Karpas-422 (cell line): ENCODE measurements at regions not wholly inside any gene's neighbourhood (a gene's known extent, or its start where the extent isn't known, plus 50 kb on each side); places are given as distances from the start of the nearest gene placed in this dataset.

Experiments
- DNase-seq: peaks from one replicate; pipeline ENCODE4 v3.0.0-alpha.2; 2015
- H2AFZ ChIP-seq: fragments of 200-600 bp; sonication (generic); 2 replicates; pipeline ENCODE4 v1.6.1; 2014; ENCODE audit warnings: antibody characterized with exemption, low read length, mixed read lengths
- H3K27ac ChIP-seq: fragments of 200-600 bp; sonication (generic); 2 replicates; pipeline ENCODE4 v1.5.1; 2014; ENCODE audit warnings: mild to moderate bottlenecking, low read length, moderate library complexity
- H3K27me3 ChIP-seq: fragments of 200-600 bp; sonication (generic); 2 replicates; pipeline ENCODE4 v1.6.1; 2014; ENCODE audit warnings: low read length, mixed read lengths
- H3K36me3 ChIP-seq: fragments of 200-600 bp; sonication (generic); 2 replicates; pipeline ENCODE4 v1.6.1; 2014; ENCODE audit warnings: low read length, mixed read lengths; ENCODE audit not compliant: insufficient read depth
- H3K4me1 ChIP-seq: fragments of 200-600 bp; sonication (generic); 2 replicates; pipeline ENCODE4 v1.6.1; 2014; ENCODE audit warnings: mild to moderate bottlenecking, low read length, mixed read lengths
- H3K4me2 ChIP-seq: fragments of 200-600 bp; sonication (generic); 2 replicates; pipeline ENCODE4 v1.6.1; 2014; ENCODE audit warnings: low read length, low read depth, mild to moderate bottlenecking; ENCODE audit not compliant: poor library complexity, severe bottlenecking
- H3K4me3 ChIP-seq: fragments of 200-600 bp; sonication (generic); 2 replicates; pipeline ENCODE4 v1.5.1; 2014; ENCODE audit warnings: mild to moderate bottlenecking, antibody characterized with exemption, low read length, mixed read lengths
- H3K79me2 ChIP-seq: fragments of 200-600 bp; sonication (generic); 2 replicates; pipeline ENCODE4 v1.6.1; 2014; ENCODE audit warnings: mild to moderate bottlenecking, low read length, mixed read lengths
- H3K9ac ChIP-seq: fragments of 200-600 bp; sonication (generic); 2 replicates; pipeline ENCODE4 v1.6.0; 2014; ENCODE audit warnings: low read length
- H3K9me2 ChIP-seq: fragments of 200-600 bp; sonication (generic), shearing (Covaris generic); replicated peaks from 2 replicates; pipeline ENCODE4 v1.6.0; 2014; ENCODE audit warnings: mild to moderate bottlenecking, low read length, moderate library complexity; ENCODE audit not compliant: insufficient read depth
- H3K9me3 ChIP-seq: fragments of 300-700, 200-600 bp; sonication (generic); 2 replicates; pipeline ENCODE4 v1.6.1; 2014; ENCODE audit warnings: low read length, mixed read lengths
- H4K20me1 ChIP-seq: fragments of 200-600 bp; sonication (generic); 2 replicates; pipeline ENCODE4 v1.6.1; 2014; ENCODE audit warnings: mild to moderate bottlenecking, antibody characterized with exemption, low read length, low read depth; ENCODE audit not compliant: insufficient read depth

GRCh38 chr7:116348346-116348745, 138.0 kb downstream of the TES start:
- no peak overlapping the region for H3K4me2 ChIP-seq
- H3K27ac ChIP-seq: no peak overlapping the region
- H3K9me2 ChIP-seq: no peaks in the 10 kb centered on the region
- no peak overlapping the region for H3K4me3 ChIP-seq
- H3K9me3 ChIP-seq: no peaks in the 10 kb centered on the region
- H3K27me3 ChIP-seq: no peaks in the 10 kb centered on the region
- no peaks in the 10 kb centered on the region for H3K4me1 ChIP-seq
- no peaks in the 10 kb centered on the region for H4K20me1 ChIP-seq
- no peak for DNase-seq
- H2AFZ ChIP-seq: no peak overlapping the region
- H3K79me2 ChIP-seq: no peaks in the 10 kb centered on the region
- H3K36me3 ChIP-seq: no peaks in the 10 kb centered on the region
- H3K9ac ChIP-seq: no peak overlapping the region

DNA sequence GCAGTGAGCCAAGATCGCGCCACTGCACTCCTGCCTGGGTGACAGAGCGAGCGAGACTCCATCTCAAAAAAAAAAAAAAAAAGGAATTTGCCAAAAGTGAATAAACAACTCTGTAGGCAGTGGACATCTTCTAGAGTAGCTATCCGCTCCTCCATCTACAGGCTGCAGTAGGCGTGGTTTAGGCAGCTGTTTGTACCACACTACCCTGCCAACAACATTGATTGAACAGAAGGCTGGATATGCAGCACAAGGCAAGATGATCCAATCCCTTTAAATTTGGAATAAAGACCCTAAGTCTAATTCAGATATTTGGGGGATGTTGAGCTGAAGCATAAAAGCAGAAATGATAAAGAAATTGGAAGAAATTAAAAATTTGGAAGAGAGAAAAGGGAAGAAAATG, 141.6 kb downstream of the TES start:
- Histone ChIP-seq H3K27ac (no peak overlapping the region), H3K9ac (no peak overlapping the region), H3K27me3 (no peaks in the 10 kb centered on the region), H3K4me1 (no peaks in the 10 kb centered on the region), H3K36me3 (no peaks in the 10 kb centered on the region), H3K9me2 (no peaks in the 10 kb centered on the region), H3K4me2 (no peak overlapping the region), H3K79me2 (no peaks in the 10 kb centered on the region), H4K20me1 (no peaks in the 10 kb centered on the region), H3K9me3 (no peaks in the 10 kb centered on the region), H2AFZ (no peak overlapping the region), H3K4me3 (no peak overlapping the region)
- DNase-seq: no peak

DNA sequence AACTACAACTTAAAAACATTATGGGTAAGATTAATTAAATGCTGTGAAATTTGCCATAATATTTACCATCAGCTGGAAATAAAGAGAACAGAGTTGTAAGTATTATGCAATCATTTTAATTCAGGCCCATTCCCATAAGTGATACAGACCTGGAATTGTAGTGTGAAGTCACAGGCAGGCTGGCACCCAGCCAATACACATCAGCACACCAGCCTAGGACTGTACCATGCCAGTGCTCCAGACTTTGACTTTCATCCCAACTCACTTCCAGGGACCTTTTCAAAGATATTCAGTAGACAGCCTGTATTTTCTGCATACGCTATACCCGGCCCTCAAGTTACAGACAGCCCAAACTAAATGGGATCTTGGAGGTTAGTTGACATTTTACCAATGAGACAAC, 143.3 kb downstream of the TES start:
- no peaks in the 10 kb centered on the region for H3K9me2 ChIP-seq
- H3K36me3 ChIP-seq: no peaks in the 10 kb centered on the region
- H3K79me2 ChIP-seq: no peaks in the 10 kb centered on the region
- no peaks in the 10 kb centered on the region for H4K20me1 ChIP-seq
- no peak for DNase-seq
- no peaks in the 10 kb centered on the region for H3K9me3 ChIP-seq
- H3K9ac ChIP-seq: no peak overlapping the region
- H3K4me3 ChIP-seq: no peak overlapping the region
- H3K4me1 ChIP-seq: no peaks in the 10 kb centered on the region
- H3K27ac ChIP-seq: no peak overlapping the region
- no peaks in the 10 kb centered on the region for H3K27me3 ChIP-seq
- no peak overlapping the region for H3K4me2 ChIP-seq
- no peak overlapping the region for H2AFZ ChIP-seq

DNA sequence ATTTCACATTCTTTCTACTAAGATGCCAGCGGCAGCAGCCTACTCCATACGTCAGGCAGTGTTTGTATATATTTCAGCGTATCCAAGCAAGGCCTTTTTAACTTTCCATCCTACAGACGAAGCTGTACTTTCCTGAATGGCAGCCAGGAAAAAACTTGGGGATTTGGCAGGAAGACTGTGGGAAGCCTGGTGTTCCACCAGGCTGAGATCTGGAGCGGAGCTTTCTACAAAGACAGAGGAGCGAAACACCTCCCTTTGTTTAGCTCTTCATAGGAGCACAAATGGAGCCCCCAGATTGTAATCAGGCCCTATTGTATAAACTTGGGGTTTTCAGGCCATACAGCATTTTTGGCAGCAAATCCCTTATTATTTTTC, 143.8 kb downstream of the TES start:
- Histone ChIP-seq H3K27ac (no peak overlapping the region), H3K9ac (no peak overlapping the region), H2AFZ (no peak overlapping the region), H3K4me3 (no peak overlapping the region), H3K79me2 (no peaks in the 10 kb centered on the region), H3K4me1 (no peaks in the 10 kb centered on the region), H4K20me1 (no peaks in the 10 kb centered on the region), H3K36me3 (no peaks in the 10 kb centered on the region), H3K4me2 (no peak overlapping the region), H3K9me3 (no peaks in the 10 kb centered on the region), H3K27me3 (no peaks in the 10 kb centered on the region), H3K9me2 (no peaks in the 10 kb centered on the region)
- DNase-seq: no peak

GRCh38 chr7:116354546-116355423, 144.4 kb downstream of the TES start:
- H3K4me3 ChIP-seq: no peak overlapping the region
- H3K27ac ChIP-seq: no peak overlapping the region
- no peak overlapping the region for H3K4me2 ChIP-seq
- no peaks in the 10 kb centered on the region for H3K79me2 ChIP-seq
- H3K36me3 ChIP-seq: no peaks in the 10 kb centered on the region
- no peaks in the 10 kb centered on the region for H3K9me3 ChIP-seq
- no peaks in the 10 kb centered on the region for H4K20me1 ChIP-seq
- no peak for DNase-seq
- no peak overlapping the region for H3K9ac ChIP-seq
- H3K27me3 ChIP-seq: no peaks in the 10 kb centered on the region
- no peaks in the 10 kb centered on the region for H3K9me2 ChIP-seq
- no peak overlapping the region for H2AFZ ChIP-seq
- no peaks in the 10 kb centered on the region for H3K4me1 ChIP-seq

GRCh38 chr7:116355424-116355765, 144.1 kb upstream of the CAV2 start:
- H2AFZ ChIP-seq: no peak overlapping the region
- no peaks in the 10 kb centered on the region for H3K79me2 ChIP-seq
- H4K20me1 ChIP-seq: no peaks in the 10 kb centered on the region
- no peaks in the 10 kb centered on the region for H3K36me3 ChIP-seq
- H3K9me2 ChIP-seq: no peaks in the 10 kb centered on the region
- H3K9ac ChIP-seq: no peak overlapping the region
- no peaks in the 10 kb centered on the region for H3K27me3 ChIP-seq
- DNase-seq: no peak
- H3K9me3 ChIP-seq: no peaks in the 10 kb centered on the region
- no peak overlapping the region for H3K27ac ChIP-seq
- H3K4me1 ChIP-seq: no peaks in the 10 kb centered on the region
- no peak overlapping the region for H3K4me2 ChIP-seq
- H3K4me3 ChIP-seq: no peak overlapping the region

DNA sequence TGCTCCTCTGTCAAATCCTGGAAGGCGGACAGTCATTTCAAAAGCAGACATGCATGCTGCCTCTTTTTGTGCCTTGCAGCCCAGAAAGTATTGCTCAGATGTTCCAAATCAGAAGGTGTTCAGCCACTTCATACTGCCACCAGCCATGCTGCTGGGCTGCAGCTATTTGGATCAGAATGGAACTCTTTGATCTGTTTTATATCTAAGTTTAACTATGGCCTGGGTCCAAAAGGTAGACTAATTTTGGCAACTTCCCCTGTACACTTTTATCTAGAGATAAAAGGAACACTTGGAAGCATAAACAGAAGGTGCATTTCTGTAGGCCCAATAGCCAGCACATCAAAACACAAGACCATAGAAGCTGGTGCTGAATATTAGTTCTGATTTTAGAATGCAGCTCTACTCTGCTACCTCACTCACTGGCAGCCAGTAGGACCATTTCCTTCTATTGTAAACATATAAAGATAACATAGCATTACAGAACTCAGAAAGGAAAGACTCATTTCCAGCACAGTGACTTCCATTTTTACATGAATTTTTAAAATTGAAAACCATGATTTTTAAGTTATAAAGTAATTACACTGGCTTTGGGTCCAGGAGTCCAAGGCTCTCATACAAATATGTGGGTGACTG, 143.1 kb upstream of the CAV2 start:
- no peaks in the 10 kb centered on the region for H3K79me2 ChIP-seq
- no peaks in the 10 kb centered on the region for H3K36me3 ChIP-seq
- no peaks in the 10 kb centered on the region for H4K20me1 ChIP-seq
- H3K9ac ChIP-seq: no peak overlapping the region
- H3K4me3 ChIP-seq: no peak overlapping the region
- no peak overlapping the region for H2AFZ ChIP-seq
- no peaks in the 10 kb centered on the region for H3K9me3 ChIP-seq
- H3K4me2 ChIP-seq: no peak overlapping the region
- no peaks in the 10 kb centered on the region for H3K9me2 ChIP-seq
- no peaks in the 10 kb centered on the region for H3K4me1 ChIP-seq
- H3K27ac ChIP-seq: no peak overlapping the region
- no peaks in the 10 kb centered on the region for H3K27me3 ChIP-seq
- DNase-seq: no peak

DNA sequence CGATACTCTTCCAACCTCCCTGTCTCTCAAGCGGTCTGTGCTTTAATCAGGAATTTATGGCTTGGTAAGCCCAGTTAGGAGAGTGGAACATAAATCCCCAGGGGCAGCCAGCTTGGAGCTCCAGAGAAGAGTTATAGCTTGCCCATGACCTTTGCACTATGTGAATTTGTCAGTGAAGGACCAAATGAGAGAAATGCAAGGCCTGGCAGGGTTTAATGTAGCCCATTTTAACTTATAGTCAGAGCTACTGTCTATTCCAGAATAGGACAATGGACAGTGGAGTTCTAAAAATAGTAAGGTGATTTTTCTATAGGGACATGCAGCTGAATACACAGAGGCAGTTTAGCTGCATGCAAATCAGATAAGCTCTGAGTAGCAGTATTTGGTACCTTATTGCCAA, 142.6 kb upstream of the CAV2 start:
- H3K4me1 ChIP-seq: no peaks in the 10 kb centered on the region
- H3K4me2 ChIP-seq: no peak overlapping the region
- no peak for DNase-seq
- H3K4me3 ChIP-seq: no peak overlapping the region
- H2AFZ ChIP-seq: no peak overlapping the region
- H3K9me3 ChIP-seq: no peaks in the 10 kb centered on the region
- H4K20me1 ChIP-seq: no peaks in the 10 kb centered on the region
- H3K9me2 ChIP-seq: no peaks in the 10 kb centered on the region
- no peaks in the 10 kb centered on the region for H3K79me2 ChIP-seq
- H3K9ac ChIP-seq: no peak overlapping the region
- no peaks in the 10 kb centered on the region for H3K36me3 ChIP-seq
- H3K27ac ChIP-seq: no peak overlapping the region
- H3K27me3 ChIP-seq: no peaks in the 10 kb centered on the region
